GM23338 (cell line): ENCODE measurements at regions not wholly inside any gene's neighbourhood (a gene's known extent, or its start where the extent isn't known, plus 50 kb on each side); places are given as distances from the start of the nearest gene placed in this dataset.

Experiments used
- ATAC-seq: fragments of 200-7000 bp; cut with Tn5 transposase; 3 replicates; pipeline ENCODE4 v1.9.1; 2020
- DNase-seq: peaks from one replicate; pipeline ENCODE4 v3.0.0-alpha.2; 2015; ENCODE audit warnings: low spot score
- H2AFZ ChIP-seq: fragments of 200-600 bp; sonication (generic); 2 replicates; pipeline ENCODE4 v1.8.0; 2016; ENCODE audit warnings: antibody characterized with exemption, mild to moderate bottlenecking, moderate library complexity
- H3F3A ChIP-seq: fragments of 200-600 bp; sonication (generic); replicated peaks from 2 replicates; pipeline ENCODE4 v1.8.0; 2017; ENCODE audit warnings: antibody characterized with exemption, mixed run types, low read depth
- H3K27ac ChIP-seq: fragments of 200-600 bp; sonication (generic); 2 replicates; pipeline ENCODE4 v1.6.1; 2016; ENCODE audit warnings: low read depth
- H3K27me3 ChIP-seq: fragments of 200-600 bp; sonication (generic); 2 replicates; pipeline ENCODE4 v1.8.0; 2016; ENCODE audit warnings: mild to moderate bottlenecking, mixed run types, moderate library complexity; ENCODE audit not compliant: insufficient read depth
- H3K36me3 ChIP-seq: fragments of 200-600 bp; sonication (generic); 2 replicates; pipeline ENCODE4 v1.8.0; 2016; ENCODE audit warnings: mild to moderate bottlenecking; ENCODE audit not compliant: insufficient read depth
- H3K4me1 ChIP-seq: fragments of 200-600 bp; sonication (generic); 2 replicates; pipeline ENCODE4 v1.8.0; 2016; ENCODE audit warnings: mild to moderate bottlenecking, moderate library complexity; ENCODE audit not compliant: insufficient read depth
- H3K4me2 ChIP-seq: fragments of 200-600 bp; sonication (generic); 2 replicates; pipeline ENCODE4 v1.7.1; 2017; ENCODE audit warnings: mixed run types
- H3K4me3 ChIP-seq: fragments of 200-600 bp; sonication (generic); 2 replicates; pipeline ENCODE4 v1.6.1; 2016; ENCODE audit warnings: mixed run types
- H3K79me2 ChIP-seq: fragments of 200-600 bp; sonication (generic); replicated peaks from 2 replicates; pipeline ENCODE4 v1.8.0; 2017; ENCODE audit warnings: mild to moderate bottlenecking; ENCODE audit not compliant: insufficient read depth
- H3K9me2 ChIP-seq: fragments of 200-600 bp; sonication (generic); 2 replicates; pipeline ENCODE4 v1.8.0; 2017; ENCODE audit not compliant: insufficient read depth
- H4K20me1 ChIP-seq: fragments of 200-600 bp; sonication (generic); replicated peaks from 2 replicates; pipeline ENCODE4 v1.8.0; 2017; ENCODE audit warnings: mild to moderate bottlenecking; ENCODE audit not compliant: insufficient read depth
- H3K27ac Mint-ChIP-seq: 2 replicates; pipeline ENCODE4 v1.8.0; 2020; ENCODE audit warnings: inconsistent platforms, mild to moderate bottlenecking, moderate library complexity, mixed read lengths
- H3K27me3 Mint-ChIP-seq: 3 replicates; pipeline ENCODE4 v1.8.0; 2022; ENCODE audit warnings: low read depth, mild to moderate bottlenecking, moderate library complexity, mixed read lengths, inconsistent platforms; ENCODE audit not compliant: insufficient read depth, poor library complexity
- H3K36me3 Mint-ChIP-seq: 3 replicates; pipeline ENCODE4 v1.8.0; 2021; ENCODE audit warnings: low read depth, mild to moderate bottlenecking, inconsistent platforms, moderate library complexity, mixed read lengths
- H3K4me1 Mint-ChIP-seq: 3 replicates; pipeline ENCODE4 v1.8.0; 2020; ENCODE audit warnings: mild to moderate bottlenecking, inconsistent platforms, mixed read lengths
- H3K4me3 Mint-ChIP-seq: 3 replicates; pipeline ENCODE4 v1.8.0; 2021; ENCODE audit warnings: moderate library complexity, mild to moderate bottlenecking, inconsistent platforms, mixed read lengths
- H3K9me3 Mint-ChIP-seq: 3 replicates; pipeline ENCODE4 v1.8.0; 2020; ENCODE audit warnings: moderate library complexity, mild to moderate bottlenecking, inconsistent platforms, mixed read lengths
- CREB1 ChIP-seq: fragments of 250-450 bp; sonication (Bioruptor Pico); IDR thresholded peaks from 2 replicates; pipeline ENCODE4 v1.5.0; 2020; ENCODE audit warnings: low read depth, mild to moderate bottlenecking, moderate library complexity
- EZH2 ChIP-seq: fragments of 200-600 bp; sonication (generic); IDR thresholded peaks from one replicate; pipeline ENCODE4 v1.8.0; 2017; ENCODE audit warnings: antibody characterized with exemption, mild to moderate bottlenecking, low read depth; ENCODE audit not compliant: unreplicated experiment
- EZH2phosphoT487 ChIP-seq: fragments of 200-600 bp; sonication (generic); IDR thresholded peaks from one replicate; pipeline ENCODE4 v1.8.1; 2018; ENCODE audit warnings: antibody characterized with exemption; ENCODE audit not compliant: unreplicated experiment
- JUNB ChIP-seq: IDR thresholded peaks from one replicate; pipeline ENCODE4 v1.6.1; 2016; ENCODE audit warnings: antibody characterized with exemption; ENCODE audit not compliant: unreplicated experiment
- NANOG ChIP-seq: IDR thresholded peaks from 2 replicates; pipeline ENCODE4 v1.6.1; 2016; ENCODE audit warnings: antibody characterized with exemption, borderline replicate concordance
- POLR2AphosphoS5 ChIP-seq: IDR thresholded peaks from 2 replicates; pipeline ENCODE4 v1.6.1; 2016; ENCODE audit warnings: antibody characterized with exemption, low read depth
- STAT1 ChIP-seq: IDR thresholded peaks from one replicate; pipeline ENCODE4 v1.6.1; 2016; ENCODE audit warnings: antibody characterized with exemption; ENCODE audit not compliant: unreplicated experiment
- ZNF114 ChIP-seq: fragments of 250-450 bp; sonication (Bioruptor Pico); IDR thresholded peaks from 2 replicates; pipeline ENCODE4 v1.5.0; 2020; ENCODE audit warnings: mild to moderate bottlenecking, moderate library complexity
- ZNF331 ChIP-seq: fragments of 250-450 bp; sonication (Bioruptor Pico); IDR thresholded peaks from 2 replicates; pipeline ENCODE4 v1.5.0; 2020; ENCODE audit warnings: low read depth, mild to moderate bottlenecking, moderate library complexity
- TF ChIP-seq, protein P1 (sequence below): IDR thresholded peaks from 2 replicates; pipeline ENCODE4 v1.6.1; 2016; ENCODE audit warnings: antibody characterized with exemption
- TF ChIP-seq, protein P2 (sequence below): IDR thresholded peaks from one replicate; pipeline ENCODE4 v1.6.1; 2018; ENCODE audit warnings: antibody characterized with exemption; ENCODE audit not compliant: unreplicated experiment
- TF ChIP-seq, protein P3 (sequence below): fragments of 250-450 bp; sonication (Bioruptor Pico); IDR thresholded peaks from 2 replicates; pipeline ENCODE4 v1.5.0; 2020; ENCODE audit warnings: mild to moderate bottlenecking, moderate library complexity

DNA sequence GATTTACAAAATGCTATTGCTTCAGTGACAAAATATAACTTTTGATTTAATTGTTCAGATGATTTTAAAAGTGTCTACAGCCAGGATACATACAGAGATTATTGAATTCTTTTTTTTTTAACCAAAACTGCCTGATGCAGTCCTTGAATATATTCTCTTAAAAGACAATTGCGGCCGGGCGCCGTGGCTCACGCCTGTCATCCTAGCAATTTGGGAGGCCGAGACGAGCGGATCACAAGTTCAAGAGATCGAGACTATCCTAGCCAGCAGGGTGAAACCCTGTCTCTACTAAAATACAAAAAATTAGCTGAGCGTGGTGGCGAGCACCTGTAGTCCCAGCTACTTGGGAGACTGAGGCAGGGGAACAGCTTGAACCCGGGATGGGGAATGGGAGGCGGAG lies 497.0 kb upstream of the FSIP2 start:
- H3K27me3 ChIP-seq = no peaks in the 10 kb centered on the region
- Mint-ChIP-seq H3K4me1 (no peaks in the 10 kb centered on the region), H3K4me3 (no peak overlapping the region), H3K36me3 (no peaks in the 10 kb centered on the region; the same call in 2 of the 3 replicates), H3K9me3 (peaks cover 9% of the 10 kb centered on the region), H3K27ac (no peak overlapping the region), H3K27me3 (no peaks in the 10 kb centered on the region)
- TF ChIP-seq EZH2phosphoT487 = no peak
- H2AFZ ChIP-seq = no peak overlapping the region
- H3K9me2 ChIP-seq = no peaks in the 10 kb centered on the region
- H3K36me3 ChIP-seq = no peaks in the 10 kb centered on the region
- no peak overlapping the region for H3K4me2 ChIP-seq
- no peak overlapping the region for H3K27ac ChIP-seq
- ATAC-seq (no peak), DNase-seq (no peak)
- no peaks in the 10 kb centered on the region for H3K4me1 ChIP-seq
- H3F3A ChIP-seq = no peaks in the 10 kb centered on the region
- H3K79me2 ChIP-seq = no peaks in the 10 kb centered on the region
- no peak overlapping the region for H3K4me3 ChIP-seq
- no peaks in the 10 kb centered on the region for H4K20me1 ChIP-seq

DNA sequence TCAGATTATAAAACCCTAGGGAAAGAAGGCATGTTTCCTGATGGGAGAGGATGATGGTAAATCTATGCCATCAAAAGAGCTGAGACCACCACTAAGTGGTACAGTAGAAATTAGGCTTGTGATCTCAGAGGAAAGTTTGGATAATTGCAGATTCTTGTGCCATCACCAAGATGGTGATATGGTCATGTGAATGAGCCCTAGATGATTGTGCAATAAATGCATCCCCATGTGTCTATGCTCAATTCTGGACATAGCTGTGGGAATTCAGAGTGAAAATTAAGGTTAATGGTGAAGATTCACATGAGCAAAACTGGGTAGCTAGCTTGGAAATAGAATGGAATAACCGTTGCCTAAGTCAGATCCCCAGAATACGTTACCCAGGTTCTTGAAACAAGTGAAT lies 496.1 kb upstream of the FSIP2 start:
- Histone ChIP-seq H3K27ac (no peak overlapping the region), H3K4me1 (no peaks in the 10 kb centered on the region), H3K4me2 (no peak overlapping the region), H3K36me3 (no peaks in the 10 kb centered on the region), H4K20me1 (no peaks in the 10 kb centered on the region), H3K4me3 (no peak overlapping the region), H3K27me3 (no peaks in the 10 kb centered on the region), H3F3A (no peaks in the 10 kb centered on the region), H3K79me2 (no peaks in the 10 kb centered on the region), H3K9me2 (no peaks in the 10 kb centered on the region), H2AFZ (no peak overlapping the region)
- H3K4me3 Mint-ChIP-seq = no peak overlapping the region
- H3K36me3 Mint-ChIP-seq = no peaks in the 10 kb centered on the region
- H3K4me1 Mint-ChIP-seq = no peaks in the 10 kb centered on the region
- no peaks in the 10 kb centered on the region for H3K27me3 Mint-ChIP-seq
- H3K27ac Mint-ChIP-seq = no peak overlapping the region
- ATAC-seq = no peak
- DNase-seq = no peak
- H3K9me3 Mint-ChIP-seq = peaks cover 1% of the 10 kb centered on the region
- TF ChIP-seq JUNB (no peak), EZH2 (no peak), POLR2AphosphoS5 (no peak), EZH2phosphoT487 (no peak), ZNF114 (no peak), NANOG (no peak), STAT1 (no peak), CREB1 (no peak), ZNF331 (CRISPR knock-in tag) (no peak)
- TF ChIP-seq, protein P1, sequence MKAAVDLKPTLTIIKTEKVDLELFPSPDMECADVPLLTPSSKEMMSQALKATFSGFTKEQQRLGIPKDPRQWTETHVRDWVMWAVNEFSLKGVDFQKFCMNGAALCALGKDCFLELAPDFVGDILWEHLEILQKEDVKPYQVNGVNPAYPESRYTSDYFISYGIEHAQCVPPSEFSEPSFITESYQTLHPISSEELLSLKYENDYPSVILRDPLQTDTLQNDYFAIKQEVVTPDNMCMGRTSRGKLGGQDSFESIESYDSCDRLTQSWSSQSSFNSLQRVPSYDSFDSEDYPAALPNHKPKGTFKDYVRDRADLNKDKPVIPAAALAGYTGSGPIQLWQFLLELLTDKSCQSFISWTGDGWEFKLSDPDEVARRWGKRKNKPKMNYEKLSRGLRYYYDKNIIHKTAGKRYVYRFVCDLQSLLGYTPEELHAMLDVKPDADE = no peak
- TF ChIP-seq, protein P2, sequence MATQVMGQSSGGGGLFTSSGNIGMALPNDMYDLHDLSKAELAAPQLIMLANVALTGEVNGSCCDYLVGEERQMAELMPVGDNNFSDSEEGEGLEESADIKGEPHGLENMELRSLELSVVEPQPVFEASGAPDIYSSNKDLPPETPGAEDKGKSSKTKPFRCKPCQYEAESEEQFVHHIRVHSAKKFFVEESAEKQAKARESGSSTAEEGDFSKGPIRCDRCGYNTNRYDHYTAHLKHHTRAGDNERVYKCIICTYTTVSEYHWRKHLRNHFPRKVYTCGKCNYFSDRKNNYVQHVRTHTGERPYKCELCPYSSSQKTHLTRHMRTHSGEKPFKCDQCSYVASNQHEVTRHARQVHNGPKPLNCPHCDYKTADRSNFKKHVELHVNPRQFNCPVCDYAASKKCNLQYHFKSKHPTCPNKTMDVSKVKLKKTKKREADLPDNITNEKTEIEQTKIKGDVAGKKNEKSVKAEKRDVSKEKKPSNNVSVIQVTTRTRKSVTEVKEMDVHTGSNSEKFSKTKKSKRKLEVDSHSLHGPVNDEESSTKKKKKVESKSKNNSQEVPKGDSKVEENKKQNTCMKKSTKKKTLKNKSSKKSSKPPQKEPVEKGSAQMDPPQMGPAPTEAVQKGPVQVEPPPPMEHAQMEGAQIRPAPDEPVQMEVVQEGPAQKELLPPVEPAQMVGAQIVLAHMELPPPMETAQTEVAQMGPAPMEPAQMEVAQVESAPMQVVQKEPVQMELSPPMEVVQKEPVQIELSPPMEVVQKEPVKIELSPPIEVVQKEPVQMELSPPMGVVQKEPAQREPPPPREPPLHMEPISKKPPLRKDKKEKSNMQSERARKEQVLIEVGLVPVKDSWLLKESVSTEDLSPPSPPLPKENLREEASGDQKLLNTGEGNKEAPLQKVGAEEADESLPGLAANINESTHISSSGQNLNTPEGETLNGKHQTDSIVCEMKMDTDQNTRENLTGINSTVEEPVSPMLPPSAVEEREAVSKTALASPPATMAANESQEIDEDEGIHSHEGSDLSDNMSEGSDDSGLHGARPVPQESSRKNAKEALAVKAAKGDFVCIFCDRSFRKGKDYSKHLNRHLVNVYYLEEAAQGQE = no peak
- TF ChIP-seq, protein P3, sequence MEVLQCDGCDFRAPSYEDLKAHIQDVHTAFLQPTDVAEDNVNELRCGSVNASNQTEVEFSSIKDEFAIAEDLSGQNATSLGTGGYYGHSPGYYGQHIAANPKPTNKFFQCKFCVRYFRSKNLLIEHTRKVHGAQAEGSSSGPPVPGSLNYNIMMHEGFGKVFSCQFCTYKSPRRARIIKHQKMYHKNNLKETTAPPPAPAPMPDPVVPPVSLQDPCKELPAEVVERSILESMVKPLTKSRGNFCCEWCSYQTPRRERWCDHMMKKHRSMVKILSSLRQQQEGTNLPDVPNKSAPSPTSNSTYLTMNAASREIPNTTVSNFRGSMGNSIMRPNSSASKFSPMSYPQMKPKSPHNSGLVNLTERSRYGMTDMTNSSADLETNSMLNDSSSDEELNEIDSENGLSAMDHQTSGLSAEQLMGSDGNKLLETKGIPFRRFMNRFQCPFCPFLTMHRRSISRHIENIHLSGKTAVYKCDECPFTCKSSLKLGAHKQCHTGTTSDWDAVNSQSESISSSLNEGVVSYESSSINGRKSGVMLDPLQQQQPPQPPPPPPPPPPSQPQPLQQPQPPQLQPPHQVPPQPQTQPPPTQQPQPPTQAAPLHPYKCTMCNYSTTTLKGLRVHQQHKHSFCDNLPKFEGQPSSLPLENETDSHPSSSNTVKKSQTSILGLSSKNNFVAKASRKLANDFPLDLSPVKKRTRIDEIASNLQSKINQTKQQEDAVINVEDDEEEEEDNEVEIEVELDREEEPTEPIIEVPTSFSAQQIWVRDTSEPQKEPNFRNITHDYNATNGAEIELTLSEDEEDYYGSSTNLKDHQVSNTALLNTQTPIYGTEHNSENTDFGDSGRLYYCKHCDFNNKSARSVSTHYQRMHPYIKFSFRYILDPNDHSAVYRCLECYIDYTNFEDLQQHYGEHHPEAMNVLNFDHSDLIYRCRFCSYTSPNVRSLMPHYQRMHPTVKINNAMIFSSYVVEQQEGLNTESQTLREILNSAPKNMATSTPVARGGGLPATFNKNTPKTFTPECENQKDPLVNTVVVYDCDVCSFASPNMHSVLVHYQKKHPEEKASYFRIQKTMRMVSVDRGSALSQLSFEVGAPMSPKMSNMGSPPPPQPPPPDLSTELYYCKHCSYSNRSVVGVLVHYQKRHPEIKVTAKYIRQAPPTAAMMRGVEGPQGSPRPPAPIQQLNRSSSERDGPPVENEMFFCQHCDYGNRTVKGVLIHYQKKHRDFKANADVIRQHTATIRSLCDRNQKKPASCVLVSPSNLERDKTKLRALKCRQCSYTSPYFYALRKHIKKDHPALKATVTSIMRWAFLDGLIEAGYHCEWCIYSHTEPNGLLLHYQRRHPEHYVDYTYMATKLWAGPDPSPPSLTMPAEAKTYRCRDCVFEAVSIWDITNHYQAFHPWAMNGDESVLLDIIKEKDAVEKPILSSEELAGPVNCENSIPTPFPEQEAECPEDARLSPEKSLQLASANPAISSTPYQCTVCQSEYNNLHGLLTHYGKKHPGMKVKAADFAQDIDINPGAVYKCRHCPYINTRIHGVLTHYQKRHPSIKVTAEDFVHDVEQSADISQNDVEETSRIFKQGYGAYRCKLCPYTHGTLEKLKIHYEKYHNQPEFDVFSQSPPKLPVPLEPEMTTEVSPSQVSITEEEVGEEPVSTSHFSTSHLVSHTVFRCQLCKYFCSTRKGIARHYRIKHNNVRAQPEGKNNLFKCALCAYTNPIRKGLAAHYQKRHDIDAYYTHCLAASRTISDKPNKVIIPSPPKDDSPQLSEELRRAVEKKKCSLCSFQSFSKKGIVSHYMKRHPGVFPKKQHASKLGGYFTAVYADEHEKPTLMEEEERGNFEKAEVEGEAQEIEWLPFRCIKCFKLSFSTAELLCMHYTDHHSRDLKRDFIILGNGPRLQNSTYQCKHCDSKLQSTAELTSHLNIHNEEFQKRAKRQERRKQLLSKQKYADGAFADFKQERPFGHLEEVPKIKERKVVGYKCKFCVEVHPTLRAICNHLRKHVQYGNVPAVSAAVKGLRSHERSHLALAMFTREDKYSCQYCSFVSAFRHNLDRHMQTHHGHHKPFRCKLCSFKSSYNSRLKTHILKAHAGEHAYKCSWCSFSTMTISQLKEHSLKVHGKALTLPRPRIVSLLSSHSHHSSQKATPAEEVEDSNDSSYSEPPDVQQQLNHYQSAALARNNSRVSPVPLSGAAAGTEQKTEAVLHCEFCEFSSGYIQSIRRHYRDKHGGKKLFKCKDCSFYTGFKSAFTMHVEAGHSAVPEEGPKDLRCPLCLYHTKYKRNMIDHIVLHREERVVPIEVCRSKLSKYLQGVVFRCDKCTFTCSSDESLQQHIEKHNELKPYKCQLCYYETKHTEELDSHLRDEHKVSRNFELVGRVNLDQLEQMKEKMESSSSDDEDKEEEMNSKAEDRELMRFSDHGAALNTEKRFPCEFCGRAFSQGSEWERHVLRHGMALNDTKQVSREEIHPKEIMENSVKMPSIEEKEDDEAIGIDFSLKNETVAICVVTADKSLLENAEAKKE = no peak
